ENCODE measurements at regions not wholly inside any gene's neighbourhood (a gene's known extent, or its start where the extent isn't known, plus 50 kb on each side); places are given as distances from the start of the nearest gene placed in this dataset.

- no peak for TF ChIP-seq CTCF (conservative IDR thresholded peaks at IDR 0.05; ENCODE audit: low read depth, low read length)
- no peak for DNase-seq (ENCODE audit: low read depth)
- no peak overlapping the region for H3K4me3 ChIP-seq (ENCODE audit: low read depth, low read length)
These were observed 361.8 kb downstream of the GATA3 start for GRCh38 chr10:8416192-8416701.

DNA sequence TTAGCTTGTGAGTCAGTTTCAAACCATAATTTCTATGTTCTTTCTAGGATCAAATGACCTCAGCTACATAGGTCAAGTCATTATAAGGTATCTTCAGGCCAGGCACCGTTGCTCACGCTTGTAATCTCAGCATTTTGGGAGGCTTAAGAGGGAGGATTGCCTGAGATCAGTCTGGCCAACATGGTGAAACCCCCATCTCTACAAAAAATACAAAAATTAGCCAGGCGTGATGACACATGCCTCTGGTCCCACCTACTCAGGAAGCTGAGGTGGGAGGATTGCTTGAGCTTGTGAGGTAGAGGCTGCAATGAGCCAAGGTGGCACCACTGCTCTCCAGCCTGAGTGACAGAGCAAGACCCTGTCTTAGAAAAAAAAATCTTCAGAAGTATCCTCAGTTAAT, 362.3 kb downstream of the GATA3 start:
- H3K4me3 ChIP-seq (ENCODE audit: low read depth, low read length): no peak overlapping the region
- no peak for DNase-seq (ENCODE audit: low read depth)
- no peak for TF ChIP-seq CTCF (conservative IDR thresholded peaks at IDR 0.05; ENCODE audit: low read depth, low read length)

GRCh38 chr10:8417631-8418030, 363.1 kb downstream of the GATA3 start:
- TF ChIP-seq CTCF (conservative IDR thresholded peaks at IDR 0.05; ENCODE audit: low read depth, low read length): no peak
- no peak overlapping the region for H3K4me3 ChIP-seq (ENCODE audit: low read depth, low read length)
- DNase-seq (ENCODE audit: low read depth): no peak

DNA sequence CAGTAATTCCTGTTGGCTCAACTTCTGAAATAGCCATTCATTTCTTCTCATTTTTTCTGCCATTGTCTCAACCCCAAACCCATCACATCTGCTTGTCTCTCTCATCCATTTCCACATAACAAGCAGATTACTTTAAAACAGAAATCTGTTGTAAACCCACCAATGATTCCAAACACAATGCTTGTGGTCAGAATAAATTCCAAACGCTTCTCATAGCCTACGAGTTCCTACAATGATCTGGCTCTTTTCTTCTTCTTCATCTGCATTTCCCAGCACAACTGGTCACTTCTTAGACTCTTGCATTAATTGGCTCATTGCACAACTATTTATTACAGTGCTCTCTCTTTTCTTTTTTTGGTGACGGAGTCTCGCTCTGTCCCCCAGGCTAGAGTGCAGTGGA, 364.1 kb downstream of the GATA3 start:
- TF ChIP-seq CTCF (conservative IDR thresholded peaks at IDR 0.05; ENCODE audit: low read depth, low read length): no peak
- no peak for DNase-seq (ENCODE audit: low read depth)
- no peak overlapping the region for H3K4me3 ChIP-seq (ENCODE audit: low read depth, low read length)

DNA sequence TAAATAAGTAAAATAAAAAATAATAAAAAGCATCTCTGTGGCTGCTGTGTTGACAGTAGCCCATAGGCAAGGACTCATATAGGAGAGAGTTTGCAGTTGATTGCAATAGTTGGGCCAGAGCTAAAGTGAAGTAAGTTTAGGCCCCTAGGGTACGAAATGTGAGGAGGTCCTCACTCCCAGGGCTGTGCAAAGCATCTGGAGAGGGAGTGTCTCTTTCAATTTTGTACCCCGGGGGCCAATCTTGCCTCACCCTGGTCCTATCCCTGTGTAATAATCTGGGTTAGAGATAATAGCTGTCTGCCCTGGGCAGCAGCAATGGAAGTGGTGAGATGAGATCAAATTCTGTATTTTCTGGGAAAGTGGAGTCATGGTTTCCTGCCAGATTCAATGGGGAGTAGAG, 365.7 kb downstream of the GATA3 start:
- DNase-seq (ENCODE audit: low read depth): no peak
- H3K4me3 ChIP-seq (ENCODE audit: low read depth, low read length): no peak overlapping the region
- no peak for TF ChIP-seq CTCF (conservative IDR thresholded peaks at IDR 0.05; ENCODE audit: low read depth, low read length)

DNA sequence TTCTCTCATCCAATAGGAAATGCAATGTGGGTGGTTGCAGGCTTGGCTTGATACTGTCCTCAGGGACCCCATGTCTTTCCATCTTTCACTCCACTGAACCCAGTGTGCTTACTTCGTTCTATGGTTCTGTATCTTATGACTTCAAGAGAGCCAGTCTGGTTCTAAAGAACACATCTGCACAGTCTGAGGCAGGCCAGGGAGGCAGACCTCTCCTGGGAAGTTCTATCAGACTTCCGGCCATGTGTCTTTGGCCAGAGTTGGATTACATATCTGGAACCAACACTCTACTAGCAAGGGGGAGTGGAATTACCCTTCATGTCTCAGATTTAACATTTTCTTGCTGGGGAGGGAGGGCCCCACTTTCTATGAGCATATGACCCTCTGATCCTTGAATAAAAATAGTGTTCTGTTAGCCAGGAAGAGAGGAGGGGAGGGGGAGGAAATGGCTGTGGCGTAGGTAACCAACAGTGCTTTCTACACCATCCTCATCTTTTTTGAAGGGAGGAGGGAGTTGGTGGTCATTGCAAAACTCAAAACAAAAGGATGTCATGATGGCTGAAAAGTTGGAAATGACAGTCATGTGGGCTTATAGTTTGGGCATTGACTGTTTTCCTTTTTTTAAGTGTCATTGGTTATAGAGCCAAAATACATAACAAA, 370.2 kb downstream of the GATA3 start:
- no peak for TF ChIP-seq CTCF (conservative IDR thresholded peaks at IDR 0.05; ENCODE audit: low read depth, low read length)
- no peak overlapping the region for H3K4me3 ChIP-seq (ENCODE audit: low read depth, low read length)
- DNase-seq (ENCODE audit: low read depth): no peak

DNA sequence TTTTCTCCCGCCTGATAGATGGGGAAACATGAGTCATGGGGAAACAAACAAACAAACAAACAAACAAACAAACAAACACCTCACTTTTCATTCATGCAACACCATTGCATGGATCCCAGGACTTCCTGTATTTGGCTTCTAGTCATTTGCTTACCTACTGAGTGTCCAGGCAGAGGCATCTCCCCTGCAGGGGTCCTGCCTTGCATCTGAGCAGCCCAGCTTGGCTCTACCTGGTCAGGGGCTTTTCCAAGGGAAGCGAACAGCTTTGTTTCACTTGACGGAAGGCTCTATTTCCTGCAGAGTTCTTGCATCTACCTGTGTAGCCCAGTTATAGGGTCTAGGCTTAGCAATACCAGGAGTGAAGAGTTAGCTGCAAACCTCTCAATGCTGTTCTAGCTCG, 374.2 kb downstream of the GATA3 start:
- no peak overlapping the region for H3K4me3 ChIP-seq (ENCODE audit: low read depth, low read length)
- DNase-seq (ENCODE audit: low read depth): no peak
- TF ChIP-seq CTCF (conservative IDR thresholded peaks at IDR 0.05; ENCODE audit: low read depth, low read length): no peak

Data from choroid plexus epithelial cell (primary cell).